Adrenal gland (tissue), 5 donors: ENCODE measurements at regions not wholly inside any gene's neighbourhood (a gene's known extent, or its start where the extent isn't known, plus 50 kb on each side); places are given as distances from the start of the nearest gene placed in this dataset.

Experiments
- POLR2A ChIP-seq, 2 donors: fragments of 450-650 bp; IDR thresholded peaks; one replicate each; pipeline ENCODE4 v1.6.1; 2017; ENCODE audit warnings: antibody characterized with exemption in 2 of 2, mild to moderate bottlenecking in 2 of 2, moderate library complexity in 1 of 2
- TF ChIP-seq, protein P1 (sequence below), 6 experiments: fragments of 450-650 bp in 4 of 6; fragments of 200-600 bp in 2 of 6; sonication (generic) in 1 of 6; IDR thresholded peaks; 1 replicate in 5 of 6; 2 replicates in 1 of 6; pipeline versions ENCODE4 v1.5.1 to v1.8.0; 2016 to 2021; ENCODE audit warnings: antibody characterized with exemption in 6 of 6, mild to moderate bottlenecking in 2 of 6, moderate library complexity in 1 of 6
- donor health status: DM: no; HTN: no; CAD: no.

DNA sequence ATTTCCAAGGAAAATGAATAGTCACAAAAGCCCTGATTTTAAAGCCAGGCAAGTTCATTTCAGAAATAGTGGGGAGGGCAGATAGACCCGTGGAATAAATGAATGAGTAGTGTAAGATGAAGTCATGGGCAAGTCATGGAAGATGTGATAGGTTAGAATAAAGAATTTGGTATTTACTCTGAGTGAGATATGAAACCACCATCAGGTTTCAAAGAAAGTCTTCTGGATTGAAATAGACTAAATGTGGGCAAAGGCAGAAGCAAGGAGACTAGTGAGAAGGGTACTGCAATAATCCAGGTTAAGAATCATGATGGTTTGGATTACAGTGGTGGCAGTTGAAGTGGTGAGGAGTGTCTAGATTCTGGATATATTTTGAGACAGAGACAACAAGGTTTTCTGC, 218.5 kb upstream of the AFF2 start:
- TF ChIP-seq POLR2A (IDR thresholded peaks at IDR 0.05), result no peak
- TF ChIP-seq, protein P1, sequence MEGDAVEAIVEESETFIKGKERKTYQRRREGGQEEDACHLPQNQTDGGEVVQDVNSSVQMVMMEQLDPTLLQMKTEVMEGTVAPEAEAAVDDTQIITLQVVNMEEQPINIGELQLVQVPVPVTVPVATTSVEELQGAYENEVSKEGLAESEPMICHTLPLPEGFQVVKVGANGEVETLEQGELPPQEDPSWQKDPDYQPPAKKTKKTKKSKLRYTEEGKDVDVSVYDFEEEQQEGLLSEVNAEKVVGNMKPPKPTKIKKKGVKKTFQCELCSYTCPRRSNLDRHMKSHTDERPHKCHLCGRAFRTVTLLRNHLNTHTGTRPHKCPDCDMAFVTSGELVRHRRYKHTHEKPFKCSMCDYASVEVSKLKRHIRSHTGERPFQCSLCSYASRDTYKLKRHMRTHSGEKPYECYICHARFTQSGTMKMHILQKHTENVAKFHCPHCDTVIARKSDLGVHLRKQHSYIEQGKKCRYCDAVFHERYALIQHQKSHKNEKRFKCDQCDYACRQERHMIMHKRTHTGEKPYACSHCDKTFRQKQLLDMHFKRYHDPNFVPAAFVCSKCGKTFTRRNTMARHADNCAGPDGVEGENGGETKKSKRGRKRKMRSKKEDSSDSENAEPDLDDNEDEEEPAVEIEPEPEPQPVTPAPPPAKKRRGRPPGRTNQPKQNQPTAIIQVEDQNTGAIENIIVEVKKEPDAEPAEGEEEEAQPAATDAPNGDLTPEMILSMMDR (IDR thresholded peaks at IDR 0.05), result no peak
